ENCODE measurements at regions not wholly inside any gene's neighbourhood (a gene's known extent, or its start where the extent isn't known, plus 50 kb on each side); places are given as distances from the start of the nearest gene placed in this dataset.

DNA sequence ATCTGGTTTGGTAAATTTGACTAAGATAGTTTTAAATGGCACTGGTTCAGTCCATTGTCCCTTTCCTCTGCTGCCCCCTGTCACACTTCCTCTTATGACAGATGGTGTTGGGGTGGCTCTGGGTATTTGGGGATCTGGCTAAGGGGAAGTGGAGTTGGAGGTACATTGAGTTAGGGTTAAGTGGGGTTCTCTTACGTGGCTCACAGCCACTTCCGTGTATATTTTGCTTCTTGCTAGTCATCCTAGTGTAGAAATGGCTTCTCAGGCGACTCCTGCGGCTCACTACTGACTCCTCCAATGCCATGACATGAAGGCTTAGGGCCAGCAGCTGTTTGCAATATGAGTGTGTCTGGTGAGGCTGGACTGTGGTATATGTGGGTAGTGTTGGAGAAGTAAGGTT lies 187.0 kb downstream of the HAUS1 start:
- WGBS (ENCODE audit: insufficient coverage, insufficient read length): no CpG with 5 or more reads among the region's 4 CpGs
- Histone ChIP-seq H3K27me3 (ENCODE audit: control insufficient read depth, insufficient read depth, low read length) (no peaks in the 10 kb centered on the region), H3K4me1 (ENCODE audit: control insufficient read depth, insufficient read depth, low read length) (peaks cover 8% of the 10 kb centered on the region), H3K9me3 (ENCODE audit: control insufficient read depth, insufficient read depth, low read length) (no peaks in the 10 kb centered on the region), H3K27ac (ENCODE audit: low read length) (no peak overlapping the region), H3K4me3 (ENCODE audit: low read length) (no peak overlapping the region), H3K36me3 (ENCODE audit: control insufficient read depth, insufficient read depth, low read length) (no peaks in the 10 kb centered on the region)
- DNase-seq (ENCODE audit: low read depth, low spot score): no peak

DNA sequence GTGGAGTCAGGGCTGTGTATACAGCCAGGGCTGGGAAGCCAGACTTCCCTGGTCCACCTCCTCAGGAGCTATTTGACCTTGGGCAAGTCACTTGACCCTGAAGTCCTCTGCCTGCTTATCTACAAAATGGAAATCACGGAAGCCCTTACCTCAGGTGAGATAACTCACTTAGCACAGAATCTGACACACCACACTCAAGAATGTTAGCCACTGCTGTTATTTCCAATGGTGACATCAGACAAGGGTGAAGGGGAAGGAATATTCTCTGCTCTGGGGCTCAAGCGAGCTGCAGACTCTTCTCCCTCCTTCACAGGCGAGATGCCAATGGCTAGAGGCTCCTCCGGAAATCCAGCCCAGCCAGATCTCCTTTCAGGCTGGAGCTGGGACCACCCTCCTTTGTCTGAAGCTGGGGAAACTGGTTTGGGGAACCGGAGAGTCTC lies 189.6 kb downstream of the HAUS1 start:
- H3K9me3 ChIP-seq (ENCODE audit: control insufficient read depth, insufficient read depth, low read length): no peaks in the 10 kb centered on the region
- no CpG with 5 or more reads among the region's 5 CpGs for WGBS (ENCODE audit: insufficient coverage, insufficient read length)
- H3K27me3 ChIP-seq (ENCODE audit: control insufficient read depth, insufficient read depth, low read length): no peaks in the 10 kb centered on the region
- H3K36me3 ChIP-seq (ENCODE audit: control insufficient read depth, insufficient read depth, low read length): no peaks in the 10 kb centered on the region
- no peak overlapping the region for H3K27ac ChIP-seq (ENCODE audit: low read length)
- no peak overlapping the region for H3K4me3 ChIP-seq (ENCODE audit: low read length)
- H3K4me1 ChIP-seq (ENCODE audit: control insufficient read depth, insufficient read depth, low read length): peaks cover 8% of the 10 kb centered on the region
- DNase-seq (ENCODE audit: low read depth, low spot score): no peak

DNA sequence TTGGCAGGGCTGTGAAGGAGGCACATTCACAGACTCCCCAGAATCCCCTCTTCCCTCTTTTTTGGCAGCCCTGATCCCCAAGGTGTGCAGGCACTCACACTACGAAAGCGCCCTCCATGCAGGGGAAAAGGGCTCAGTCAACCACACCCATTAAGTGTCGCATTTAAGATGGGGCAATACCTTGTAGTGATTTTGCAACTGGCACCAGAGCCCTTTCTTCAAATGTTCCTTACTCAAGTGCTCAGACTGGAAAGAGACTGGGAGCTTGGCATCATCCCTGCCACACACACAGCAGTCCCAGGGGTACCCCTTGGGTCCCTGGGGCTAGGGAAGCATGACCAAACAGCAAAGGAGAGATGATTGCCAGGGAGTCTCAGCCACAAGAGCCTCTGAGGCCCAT lies 190.1 kb downstream of the HAUS1 start:
- Histone ChIP-seq H3K4me3 (ENCODE audit: low read length) (no peak overlapping the region), H3K27me3 (ENCODE audit: control insufficient read depth, insufficient read depth, low read length) (no peaks in the 10 kb centered on the region), H3K27ac (ENCODE audit: low read length) (no peak overlapping the region), H3K36me3 (ENCODE audit: control insufficient read depth, insufficient read depth, low read length) (no peaks in the 10 kb centered on the region), H3K4me1 (ENCODE audit: control insufficient read depth, insufficient read depth, low read length) (peaks cover 8% of the 10 kb centered on the region), H3K9me3 (ENCODE audit: control insufficient read depth, insufficient read depth, low read length) (no peaks in the 10 kb centered on the region)
- WGBS (ENCODE audit: insufficient coverage, insufficient read length): no CpG with 5 or more reads among the region's 3 CpGs
- DNase-seq (ENCODE audit: low read depth, low spot score): no peak

DNA sequence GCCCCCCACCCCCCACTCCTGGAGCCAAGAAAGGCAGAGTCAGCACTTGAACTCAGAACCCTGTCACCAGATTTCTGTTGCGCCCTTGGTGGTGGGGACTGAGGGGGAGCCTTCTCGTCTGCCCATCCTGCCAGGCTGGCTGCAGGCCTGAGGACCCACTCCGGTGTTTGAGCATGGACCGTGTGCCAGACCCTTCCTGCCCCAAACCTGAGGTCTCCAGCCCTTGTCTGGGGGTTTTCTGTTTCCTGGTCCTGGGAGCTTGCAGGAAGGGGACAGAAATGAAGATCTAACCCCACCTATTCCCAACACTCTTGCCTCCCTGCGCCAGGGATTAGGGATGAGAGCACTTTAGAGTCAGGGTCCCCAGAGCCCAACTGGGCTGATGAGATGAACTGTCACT lies 190.6 kb downstream of the HAUS1 start:
- no CpG with 5 or more reads among the region's 5 CpGs for WGBS (ENCODE audit: insufficient coverage, insufficient read length)
- Histone ChIP-seq H3K4me3 (ENCODE audit: low read length) (no peak overlapping the region), H3K36me3 (ENCODE audit: control insufficient read depth, insufficient read depth, low read length) (no peaks in the 10 kb centered on the region), H3K27ac (ENCODE audit: low read length) (no peak overlapping the region), H3K4me1 (ENCODE audit: control insufficient read depth, insufficient read depth, low read length) (peaks cover 8% of the 10 kb centered on the region), H3K9me3 (ENCODE audit: control insufficient read depth, insufficient read depth, low read length) (no peaks in the 10 kb centered on the region), H3K27me3 (ENCODE audit: control insufficient read depth, insufficient read depth, low read length) (no peaks in the 10 kb centered on the region)
- DNase-seq (ENCODE audit: low read depth, low spot score): no peak

DNA sequence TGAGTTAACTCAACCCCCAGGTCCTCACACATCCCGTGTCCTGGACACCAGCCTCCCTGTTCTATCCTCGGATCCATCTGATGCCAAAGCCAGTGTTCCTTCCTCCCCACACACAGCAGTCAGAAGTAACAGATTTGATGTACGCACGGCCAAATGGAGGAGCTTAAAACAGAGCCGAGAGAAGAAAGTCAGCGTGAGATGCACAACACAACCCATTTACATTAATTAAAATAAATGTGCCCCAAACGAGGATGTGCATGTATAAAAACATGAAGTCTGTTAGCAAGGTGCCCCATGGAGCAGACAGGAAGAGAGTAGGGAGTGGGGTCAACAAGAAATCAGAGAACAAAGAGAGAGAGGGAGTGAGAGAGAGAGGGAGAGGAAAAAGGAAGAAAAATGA lies 191.2 kb downstream of the HAUS1 start:
- Histone ChIP-seq H3K9me3 (ENCODE audit: control insufficient read depth, insufficient read depth, low read length) (no peaks in the 10 kb centered on the region), H3K27me3 (ENCODE audit: control insufficient read depth, insufficient read depth, low read length) (no peaks in the 10 kb centered on the region), H3K4me1 (ENCODE audit: control insufficient read depth, insufficient read depth, low read length) (peaks cover 8% of the 10 kb centered on the region), H3K36me3 (ENCODE audit: control insufficient read depth, insufficient read depth, low read length) (no peaks in the 10 kb centered on the region), H3K27ac (ENCODE audit: low read length) (no peak overlapping the region), H3K4me3 (ENCODE audit: low read length) (no peak overlapping the region)
- no peak for DNase-seq (ENCODE audit: low read depth, low spot score)
- WGBS (ENCODE audit: insufficient coverage, insufficient read length): no CpG with 5 or more reads among the region's 7 CpGs

DNA sequence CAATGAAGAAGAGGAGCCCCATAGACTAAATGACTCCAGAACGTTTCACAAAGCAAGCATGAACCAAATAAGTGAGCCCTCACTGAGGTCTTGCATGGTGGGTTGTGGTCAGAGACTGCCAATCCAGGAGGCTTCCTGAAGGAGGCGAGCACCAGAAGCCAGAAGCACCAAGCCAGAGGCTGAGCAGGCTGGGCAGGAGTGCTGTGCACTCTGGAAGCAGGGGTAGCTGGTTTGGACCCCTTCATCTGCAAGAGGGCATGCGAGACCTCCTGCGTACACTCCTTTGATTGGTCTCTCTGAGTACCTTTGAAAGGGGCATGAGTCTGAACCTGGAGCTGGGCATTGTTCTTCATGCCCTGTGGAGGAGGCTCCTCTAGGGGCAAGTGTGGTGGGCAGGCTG lies 192.5 kb downstream of the HAUS1 start:
- no peak for DNase-seq (ENCODE audit: low read depth, low spot score)
- Histone ChIP-seq H3K4me3 (ENCODE audit: low read length) (no peak overlapping the region), H3K27ac (ENCODE audit: low read length) (no peak overlapping the region), H3K4me1 (ENCODE audit: control insufficient read depth, insufficient read depth, low read length) (peaks cover 8% of the 10 kb centered on the region), H3K9me3 (ENCODE audit: control insufficient read depth, insufficient read depth, low read length) (no peaks in the 10 kb centered on the region), H3K27me3 (ENCODE audit: control insufficient read depth, insufficient read depth, low read length) (no peaks in the 10 kb centered on the region), H3K36me3 (ENCODE audit: control insufficient read depth, insufficient read depth, low read length) (no peaks in the 10 kb centered on the region)
- no CpG with 5 or more reads among the region's 4 CpGs for WGBS (ENCODE audit: insufficient coverage, insufficient read length)

DNA sequence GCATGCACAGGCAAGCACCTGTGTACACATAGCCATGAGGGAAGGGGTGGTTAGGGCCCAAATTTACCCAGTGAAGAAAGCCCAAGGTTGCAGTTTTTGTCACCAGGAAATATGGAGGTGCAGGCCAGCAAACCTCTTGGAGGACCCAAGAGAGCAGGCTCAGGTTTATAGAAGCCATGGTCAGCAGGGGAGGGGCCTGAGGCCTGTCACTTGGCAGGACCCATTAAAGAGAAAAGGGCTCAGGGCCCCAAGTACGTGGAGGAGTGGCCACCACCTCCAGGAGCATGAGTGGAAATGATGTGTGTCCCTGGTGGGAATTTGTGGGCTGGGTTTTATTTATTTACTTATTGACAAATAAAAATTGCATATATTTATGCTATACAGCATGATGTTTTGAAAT lies 192.9 kb downstream of the HAUS1 start:
- WGBS (ENCODE audit: insufficient coverage, insufficient read length): no CpG with 5 or more reads among the region's 1 CpG
- no peak overlapping the region for H3K27ac ChIP-seq (ENCODE audit: low read length)
- H3K4me1 ChIP-seq (ENCODE audit: control insufficient read depth, insufficient read depth, low read length): peaks cover 8% of the 10 kb centered on the region
- H3K27me3 ChIP-seq (ENCODE audit: control insufficient read depth, insufficient read depth, low read length): no peaks in the 10 kb centered on the region
- DNase-seq (ENCODE audit: low read depth, low spot score): no peak
- H3K9me3 ChIP-seq (ENCODE audit: control insufficient read depth, insufficient read depth, low read length): no peaks in the 10 kb centered on the region
- H3K36me3 ChIP-seq (ENCODE audit: control insufficient read depth, insufficient read depth, low read length): no peaks in the 10 kb centered on the region
- no peak overlapping the region for H3K4me3 ChIP-seq (ENCODE audit: low read length)

DNA sequence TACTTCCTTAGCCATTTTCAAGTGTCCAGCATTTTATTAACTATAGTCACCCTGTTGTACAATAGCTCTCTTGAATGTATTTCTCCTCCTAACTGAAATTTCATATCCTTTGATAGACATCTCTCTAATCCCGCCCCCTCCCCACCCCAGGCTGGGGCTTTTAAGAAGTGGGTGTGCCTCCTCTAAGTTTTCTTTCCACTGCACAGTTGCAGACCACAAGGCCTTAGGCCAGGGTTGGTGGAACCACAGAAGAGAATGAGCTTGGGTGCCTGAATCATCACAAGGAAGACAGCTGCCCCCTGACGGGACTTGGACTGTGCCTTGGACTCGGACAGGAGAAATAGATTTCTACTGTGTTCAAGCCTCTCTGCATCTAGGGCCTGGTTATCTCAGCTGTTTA lies 193.4 kb downstream of the HAUS1 start:
- WGBS (ENCODE audit: insufficient coverage, insufficient read length): no CpG with 5 or more reads among the region's 3 CpGs
- Histone ChIP-seq H3K36me3 (ENCODE audit: control insufficient read depth, insufficient read depth, low read length) (no peaks in the 10 kb centered on the region), H3K27ac (ENCODE audit: low read length) (no peak overlapping the region), H3K9me3 (ENCODE audit: control insufficient read depth, insufficient read depth, low read length) (no peaks in the 10 kb centered on the region), H3K4me3 (ENCODE audit: low read length) (no peak overlapping the region), H3K4me1 (ENCODE audit: control insufficient read depth, insufficient read depth, low read length) (peaks cover 8% of the 10 kb centered on the region), H3K27me3 (ENCODE audit: control insufficient read depth, insufficient read depth, low read length) (no peaks in the 10 kb centered on the region)
- DNase-seq (ENCODE audit: low read depth, low spot score): no peak

DNA sequence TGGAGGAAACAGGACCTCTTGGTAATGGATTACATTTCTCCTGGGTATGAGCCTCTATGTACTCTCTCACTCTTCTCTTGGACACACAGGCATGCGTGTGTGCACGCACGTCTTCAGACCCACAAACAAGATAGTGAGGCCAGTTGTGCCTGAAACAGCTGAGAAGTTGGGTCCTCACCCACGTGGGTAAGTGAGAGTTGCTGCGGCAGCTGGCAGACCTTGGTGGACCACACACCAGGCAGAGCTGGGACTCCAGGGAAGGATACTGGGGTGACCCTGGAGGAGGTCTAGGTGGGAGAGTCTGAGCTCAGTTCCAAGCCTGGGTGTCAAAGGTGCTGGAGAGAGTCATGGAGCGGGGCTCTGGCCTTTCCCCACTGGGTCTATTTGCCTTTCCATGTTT lies 194.3 kb downstream of the HAUS1 start:
- Histone ChIP-seq H3K9me3 (ENCODE audit: control insufficient read depth, insufficient read depth, low read length) (no peaks in the 10 kb centered on the region), H3K4me3 (ENCODE audit: low read length) (no peak overlapping the region), H3K27ac (ENCODE audit: low read length) (no peak overlapping the region), H3K4me1 (ENCODE audit: control insufficient read depth, insufficient read depth, low read length) (peaks cover 6% of the 10 kb centered on the region; the same call in 1 of the 2 replicates), H3K36me3 (ENCODE audit: control insufficient read depth, insufficient read depth, low read length) (no peaks in the 10 kb centered on the region), H3K27me3 (ENCODE audit: control insufficient read depth, insufficient read depth, low read length) (no peaks in the 10 kb centered on the region)
- WGBS (ENCODE audit: insufficient coverage, insufficient read length): no CpG with 5 or more reads among the region's 6 CpGs
- no peak for DNase-seq (ENCODE audit: low read depth, low spot score)

DNA sequence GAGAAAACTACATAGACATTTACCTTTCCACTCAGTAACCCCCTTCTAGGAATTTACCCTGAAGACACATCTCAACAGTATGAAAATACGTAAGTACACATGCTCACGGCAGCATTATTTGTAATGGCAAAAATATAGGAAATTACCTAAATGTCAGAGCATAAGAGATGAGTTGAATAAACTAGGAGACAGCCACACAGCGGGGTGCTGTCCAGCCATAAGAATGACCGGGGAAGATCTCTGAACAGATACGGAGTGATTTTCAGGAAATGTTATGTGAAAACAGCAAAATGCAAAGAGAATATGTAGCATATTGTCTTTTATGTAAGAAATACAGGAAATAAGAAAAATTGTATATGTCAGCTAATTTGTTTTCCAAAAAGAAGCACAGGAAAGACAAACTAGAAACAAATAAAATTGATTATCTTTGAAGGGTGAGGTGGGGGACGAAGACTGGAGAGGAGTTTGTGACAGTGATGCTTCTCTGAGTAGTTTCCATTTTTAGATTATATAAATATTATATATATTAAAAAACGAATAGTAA lies 195.4 kb downstream of the HAUS1 start:
- Histone ChIP-seq H3K4me1 (ENCODE audit: control insufficient read depth, insufficient read depth, low read length) (peaks cover 4% of the 10 kb centered on the region; the same call in 1 of the 2 replicates), H3K4me3 (ENCODE audit: low read length) (no peak overlapping the region), H3K9me3 (ENCODE audit: control insufficient read depth, insufficient read depth, low read length) (no peaks in the 10 kb centered on the region), H3K27me3 (ENCODE audit: control insufficient read depth, insufficient read depth, low read length) (no peaks in the 10 kb centered on the region), H3K27ac (ENCODE audit: low read length) (no peak overlapping the region), H3K36me3 (ENCODE audit: control insufficient read depth, insufficient read depth, low read length) (no peaks in the 10 kb centered on the region)
- no CpG with 5 or more reads among the region's 7 CpGs for WGBS (ENCODE audit: insufficient coverage, insufficient read length)
- no peak for DNase-seq (ENCODE audit: low read depth, low spot score)

DNA sequence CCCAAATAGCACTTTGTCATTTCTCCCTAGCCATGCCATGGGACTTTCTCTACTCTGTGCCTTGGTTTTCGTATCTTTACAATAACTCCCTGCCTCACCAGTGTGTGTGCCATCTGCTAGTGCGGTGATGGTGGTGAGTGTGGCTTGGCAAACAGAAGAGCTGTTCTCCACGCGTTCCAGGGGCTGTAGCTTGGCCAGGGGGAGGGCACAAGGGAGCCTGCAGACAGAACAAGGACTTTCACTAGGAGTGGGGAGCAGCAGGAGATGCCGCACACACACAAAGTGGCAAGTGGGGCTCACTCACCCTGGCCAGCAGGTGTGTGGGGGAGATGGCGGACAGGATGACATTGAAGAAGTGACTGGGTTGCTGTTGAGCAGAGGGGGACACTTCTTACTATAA lies 196.9 kb downstream of the HAUS1 start:
- no peaks in the 10 kb centered on the region for H3K4me1 ChIP-seq (ENCODE audit: control insufficient read depth, insufficient read depth, low read length)
- H3K4me3 ChIP-seq (ENCODE audit: low read length): no peak overlapping the region
- H3K27ac ChIP-seq (ENCODE audit: low read length): no peak overlapping the region
- no peaks in the 10 kb centered on the region for H3K27me3 ChIP-seq (ENCODE audit: control insufficient read depth, insufficient read depth, low read length)
- WGBS (ENCODE audit: insufficient coverage, insufficient read length): no CpG with 5 or more reads among the region's 6 CpGs
- H3K9me3 ChIP-seq (ENCODE audit: control insufficient read depth, insufficient read depth, low read length): no peaks in the 10 kb centered on the region
- no peak for DNase-seq (ENCODE audit: low read depth, low spot score)
- no peaks in the 10 kb centered on the region for H3K36me3 ChIP-seq (ENCODE audit: control insufficient read depth, insufficient read depth, low read length)
